HG02610 (cell line): ENCODE measurements at regions not wholly inside any gene's neighbourhood (a gene's known extent, or its start where the extent isn't known, plus 50 kb on each side); places are given as distances from the start of the nearest gene placed in this dataset.
"Not testable (repeated sequence)": the region's sequence is repeated elsewhere in the genome, so short reads cannot be mapped to it uniquely, and the experiment has no call there.

Experiments used
- ATAC-seq: cut with Tn5 transposase; IDR thresholded peaks from one replicate; pipeline ENCODE4 v1.9.1; 2021; ENCODE audit warnings: mild to moderate bottlenecking, moderate library complexity; ENCODE audit not compliant: unreplicated experiment

- no peak for ATAC-seq
These were observed 111.3 kb upstream of the WARS2 start for GRCh38 chr1:119251751-119252150.

- no peak for ATAC-seq
These were observed 112.9 kb upstream of the WARS2 start for GRCh38 chr1:119253366-119253765.

GRCh38 chr1:119254067-119254720, 113.7 kb upstream of the WARS2 start:
- no peak for ATAC-seq

- ATAC-seq, result not testable (repeated sequence)
These were observed 112.5 kb upstream of the HAO2 start for GRCh38 chr1:119256089-119256488.

GRCh38 chr1:119260506-119260905, 108.1 kb upstream of the HAO2 start:
- ATAC-seq, result no peak

- peak; percentile 90 for ATAC-seq
These were observed 102.2 kb upstream of the HAO2 start for GRCh38 chr1:119266386-119266785.

- ATAC-seq, result peak; percentile 57
These were observed 101.7 kb upstream of the HAO2 start for GRCh38 chr1:119266858-119267257.

- ATAC-seq, result peak; percentile 55
These were observed 101.3 kb upstream of the HAO2 start for GRCh38 chr1:119267288-119267687.

- no peak for ATAC-seq
These were observed 99.7 kb upstream of the HAO2 start for GRCh38 chr1:119268879-119269278.

- ATAC-seq, result peak; percentile 54
These were observed 93.1 kb upstream of the HAO2 start for GRCh38 chr1:119275145-119276134.

GRCh38 chr1:119276558-119276957, 92.0 kb upstream of the HAO2 start:
- no peak for ATAC-seq

- no peak for ATAC-seq
These were observed 88.9 kb upstream of the HAO2 start for GRCh38 chr1:119279456-119280381.

GRCh38 chr1:119285482-119285881, 83.1 kb upstream of the HAO2 start:
- ATAC-seq, result no peak

GRCh38 chr1:119286587-119287181, 81.9 kb upstream of the HAO2 start:
- peak; percentile 80 for ATAC-seq

GRCh38 chr1:119288751-119289150, 79.8 kb upstream of the HAO2 start:
- ATAC-seq, result no peak

- no peak for ATAC-seq
These were observed 78.3 kb upstream of the HAO2 start for GRCh38 chr1:119290297-119290696.

- ATAC-seq, result no peak
These were observed 76.9 kb upstream of the HAO2 start for GRCh38 chr1:119291611-119292206.

- no peak for ATAC-seq
These were observed 74.8 kb upstream of the HAO2 start for GRCh38 chr1:119293797-119294196.

GRCh38 chr1:119294199-119294598, 74.4 kb upstream of the HAO2 start:
- ATAC-seq, result no peak

- no peak for ATAC-seq
These were observed 73.9 kb upstream of the HAO2 start for GRCh38 chr1:119294722-119295121.
